Vagina (tissue), 2 donors: ENCODE measurements at regions not wholly inside any gene's neighbourhood (a gene's known extent, or its start where the extent isn't known, plus 50 kb on each side); places are given as distances from the start of the nearest gene placed in this dataset.

Experiments used
- CTCF ChIP-seq, 3 experiments: fragments of 450-650 bp in 2 of 3; fragments of 200-600 bp in 1 of 3; sonication (generic) in 1 of 3; IDR thresholded peaks; one replicate each; pipeline ENCODE4 v1.5.1; 2017 to 2019; ENCODE audit warnings: antibody characterized with exemption in 3 of 3, mild to moderate bottlenecking in 2 of 3, moderate library complexity in 2 of 3
- POLR2A ChIP-seq, 2 donors: fragments of 450-650 bp; IDR thresholded peaks; one replicate each; pipeline ENCODE4 v1.6.1; 2017; ENCODE audit warnings: antibody characterized with exemption in 2 of 2, mild to moderate bottlenecking in 2 of 2, moderate library complexity in 2 of 2

GRCh38 chr1:55639051-55639450 is 423.9 kb upstream of the USP24 start:
- TF ChIP-seq CTCF (IDR thresholded peaks at IDR 0.05) (no peak), POLR2A (IDR thresholded peaks at IDR 0.05) (no peak)
